DMS114 treated with DMSO at 0.1 percent for 48 hours (cell line): ENCODE measurements at regions not wholly inside any gene's neighbourhood (a gene's known extent, or its start where the extent isn't known, plus 50 kb on each side); places are given as distances from the start of the nearest gene placed in this dataset.
"Not testable (repeated sequence)": the region's sequence is repeated elsewhere in the genome, so short reads cannot be mapped to it uniquely, and the experiment has no call there.

Experiments
- DNase-seq: peaks from one replicate; lab custom pipeline; 2025; ENCODE audit not compliant: unreplicated experiment; lab: John Stamatoyannopoulos, UW

DNA sequence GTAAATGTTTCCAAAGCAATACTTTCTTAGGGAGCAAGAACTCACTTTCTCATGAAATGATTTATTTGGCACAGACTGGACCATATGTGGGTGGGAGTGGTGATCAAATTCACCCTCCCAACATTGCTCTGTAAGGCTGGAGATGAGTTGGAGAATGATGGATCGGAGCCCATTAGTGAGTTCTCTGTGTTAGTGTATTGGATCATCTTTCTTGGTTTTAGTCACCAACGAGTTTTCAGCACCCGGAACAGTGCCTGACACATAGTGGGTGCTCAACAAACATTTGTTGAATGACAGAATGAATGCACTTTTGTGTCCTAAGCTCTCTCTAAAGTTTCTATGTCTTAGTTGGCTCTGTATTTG lies 104.5 kb upstream of the FAM20A start:
- no peak for DNase-seq

DNA sequence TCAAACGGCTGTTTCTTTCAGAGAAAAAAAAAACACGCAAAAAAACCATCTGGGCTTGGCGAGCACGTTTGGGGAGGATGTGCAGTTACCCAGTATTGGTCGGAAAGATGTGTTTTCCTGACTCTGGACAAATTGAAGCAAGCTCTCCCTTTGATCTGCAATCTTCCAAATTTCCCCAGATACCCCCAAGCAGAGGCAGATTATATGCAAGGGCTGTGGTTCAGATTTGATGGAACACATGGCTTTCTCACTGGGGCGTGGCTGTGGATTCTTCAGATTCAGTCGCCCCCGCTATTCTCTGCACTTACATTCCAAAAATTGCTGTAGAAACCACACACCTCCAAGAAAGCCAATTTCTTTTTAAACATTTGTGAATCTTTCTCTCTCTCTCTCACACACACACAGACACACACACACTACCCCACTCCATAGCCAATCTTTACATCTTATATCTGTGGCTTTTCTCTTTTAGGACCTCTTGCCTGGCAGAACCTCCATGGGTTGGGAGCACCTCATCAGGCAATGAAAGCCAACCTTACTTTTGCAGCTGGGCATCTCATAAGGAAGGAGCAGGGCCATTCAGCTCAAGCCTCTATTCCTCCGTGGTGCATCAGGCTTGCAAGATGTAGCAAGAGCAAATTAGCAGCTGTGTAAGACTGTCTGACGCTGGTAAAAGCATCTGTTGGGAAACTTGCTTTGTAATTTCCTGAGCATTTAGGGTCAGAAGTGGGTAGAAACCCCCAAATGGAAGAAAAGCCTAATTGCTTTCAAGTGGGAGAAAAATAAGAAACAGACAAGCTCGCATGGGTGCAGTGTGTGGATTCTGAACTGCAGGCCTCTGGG lies 103.9 kb upstream of the FAM20A start:
- DNase-seq: no peak

GRCh38 chr17:68701046-68701445 lies 99.9 kb upstream of the FAM20A start:
- DNase-seq: no peak

GRCh38 chr17:68700421-68700820 lies 99.3 kb upstream of the FAM20A start:
- no peak for DNase-seq

DNA sequence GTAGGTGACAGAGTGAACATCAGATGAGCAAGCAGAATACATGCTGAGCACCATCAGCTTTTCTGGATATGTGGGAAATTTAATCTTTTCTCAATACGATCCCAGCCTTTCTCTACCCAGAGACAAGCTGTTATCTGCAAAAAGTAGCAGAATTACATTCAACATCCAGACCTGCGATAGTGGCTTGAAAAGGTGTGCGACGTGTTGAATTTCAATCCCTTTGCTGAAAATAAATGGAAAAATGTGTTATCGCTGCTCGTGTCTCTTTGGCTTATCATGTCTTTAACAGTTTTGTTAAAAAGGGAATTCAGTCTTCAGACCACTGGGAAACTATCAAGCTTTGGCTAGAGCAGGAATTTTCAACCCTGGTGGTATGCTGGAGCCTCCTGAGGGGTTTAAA lies 98.8 kb upstream of the FAM20A start:
- no peak for DNase-seq

DNA sequence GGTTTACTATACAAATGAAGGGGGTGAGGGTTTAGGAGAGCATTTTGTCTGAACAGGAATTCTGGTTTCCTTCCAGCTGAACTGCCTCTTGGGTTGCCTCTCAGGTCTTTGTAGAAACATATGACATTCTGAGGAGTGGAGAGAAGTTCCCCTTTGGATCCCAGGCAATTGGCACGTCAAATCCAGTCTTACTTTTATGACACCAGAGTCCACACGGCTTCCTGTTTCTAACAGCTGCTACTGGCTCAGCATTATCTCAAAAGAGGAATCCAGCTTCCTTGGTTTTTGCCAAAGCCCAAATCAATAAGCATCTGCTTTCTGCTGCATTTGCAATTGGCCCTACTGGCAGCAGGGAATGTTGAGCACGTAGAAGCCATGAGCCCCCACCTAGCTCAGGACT lies 97.6 kb upstream of the FAM20A start:
- no peak for DNase-seq

DNA sequence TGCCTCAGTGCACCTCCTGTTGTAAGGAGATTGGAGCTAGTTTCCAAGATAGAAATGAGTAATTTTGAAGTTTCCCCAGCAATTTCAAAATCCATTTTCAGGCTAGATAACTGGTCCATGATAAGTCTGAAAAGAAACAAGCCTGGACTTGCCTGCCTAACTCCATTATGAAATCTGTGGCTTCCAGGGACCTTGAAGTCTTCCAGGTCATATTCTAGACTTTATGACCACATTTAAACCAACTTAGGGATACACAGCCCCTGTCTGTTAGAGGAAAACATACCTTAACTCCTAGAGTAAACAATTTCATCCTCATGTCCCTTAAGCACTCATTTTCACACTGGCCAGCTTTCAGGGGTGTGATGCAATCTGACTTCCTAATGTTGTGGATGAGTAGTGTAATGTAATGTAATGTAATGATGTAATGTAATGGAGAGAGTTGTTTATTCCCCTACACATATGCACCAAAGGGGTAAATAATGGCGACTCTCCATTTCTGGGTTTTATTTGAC lies 96.7 kb upstream of the FAM20A start:
- DNase-seq: no peak

DNA sequence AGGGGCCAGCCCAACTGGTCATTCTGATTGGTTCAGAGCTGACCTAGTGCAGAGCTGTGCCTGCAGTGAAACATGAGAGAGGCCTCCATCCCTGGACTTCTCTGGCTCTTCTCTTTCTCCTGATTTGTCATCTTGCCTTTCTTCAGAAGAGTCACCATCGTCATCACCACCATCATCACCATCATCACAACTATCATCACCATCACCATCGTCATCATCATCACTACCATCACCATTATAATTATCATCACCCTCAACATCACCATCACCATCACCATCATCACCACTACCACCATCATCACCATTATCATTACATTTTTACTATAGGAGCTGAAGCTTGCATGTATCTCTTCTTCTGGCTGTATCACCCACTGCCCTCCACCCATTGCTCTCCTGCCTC lies 94.5 kb upstream of the FAM20A start:
- DNase-seq: no peak

DNA sequence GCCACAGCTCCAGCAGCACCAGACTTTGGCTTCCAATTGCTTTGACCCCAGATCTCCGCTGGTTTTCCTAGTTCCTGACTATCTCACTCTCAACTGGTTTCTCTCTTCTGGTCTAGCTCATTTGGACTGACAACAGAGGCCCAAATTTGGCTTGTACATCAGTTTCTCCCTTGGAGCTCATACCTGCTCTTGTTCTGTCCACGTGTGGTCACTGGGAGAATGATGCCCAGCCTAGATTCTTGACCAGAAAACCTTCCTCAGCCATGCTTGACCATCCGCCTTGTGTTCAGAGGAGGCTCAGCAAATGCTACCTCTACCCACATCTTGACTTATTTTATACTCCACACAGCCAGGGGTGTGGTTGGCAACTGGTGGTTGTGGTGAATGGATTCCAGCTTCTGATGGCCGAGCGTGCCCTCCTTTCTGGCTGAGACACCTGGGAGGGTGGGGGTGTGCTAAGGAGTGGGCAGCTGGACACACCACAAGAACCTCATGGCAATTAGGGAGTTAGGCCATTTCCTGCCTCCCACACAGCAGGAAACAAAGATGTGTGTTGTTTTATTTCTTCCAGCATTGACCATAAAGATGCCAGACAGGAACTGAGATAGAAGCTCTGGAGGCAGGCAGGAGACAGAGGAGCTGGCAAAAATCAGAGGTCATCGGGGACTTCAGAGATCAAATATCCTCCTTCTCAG lies 93.8 kb upstream of the FAM20A start:
- no peak for DNase-seq

GRCh38 chr17:68693896-68694295 lies 92.7 kb upstream of the FAM20A start:
- no peak for DNase-seq

GRCh38 chr17:68693466-68693865 lies 92.3 kb upstream of the FAM20A start:
- no peak for DNase-seq

GRCh38 chr17:68686108-68686988 lies 85.2 kb upstream of the FAM20A start:
- no peak for DNase-seq

DNA sequence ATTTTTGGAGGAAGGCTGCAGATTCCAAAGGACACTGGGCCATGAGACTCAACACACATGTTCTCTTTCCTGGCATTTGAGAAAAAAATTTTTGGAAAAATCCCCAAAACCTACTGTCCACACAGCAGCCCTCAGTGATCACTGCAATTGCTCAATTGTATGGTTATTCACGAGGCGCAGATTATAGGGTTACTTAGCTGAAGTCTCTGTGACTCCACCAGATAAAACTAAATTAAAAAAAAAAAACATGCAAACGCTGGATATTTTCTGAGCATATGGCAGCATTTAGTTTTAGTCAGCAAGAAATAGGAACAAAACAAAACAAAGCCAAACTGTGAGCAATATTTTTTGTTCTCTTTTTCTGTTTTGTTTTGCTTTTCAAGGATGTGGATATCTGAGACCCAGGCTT lies 83.8 kb upstream of the FAM20A start:
- DNase-seq: no peak

- DNase-seq: no peak
Measured at GRCh38 chr17:68682903-68683302, 81.7 kb upstream of the FAM20A start.

- no peak for DNase-seq
Measured at GRCh38 chr17:68679882-68680281, 78.7 kb upstream of the FAM20A start.

DNA sequence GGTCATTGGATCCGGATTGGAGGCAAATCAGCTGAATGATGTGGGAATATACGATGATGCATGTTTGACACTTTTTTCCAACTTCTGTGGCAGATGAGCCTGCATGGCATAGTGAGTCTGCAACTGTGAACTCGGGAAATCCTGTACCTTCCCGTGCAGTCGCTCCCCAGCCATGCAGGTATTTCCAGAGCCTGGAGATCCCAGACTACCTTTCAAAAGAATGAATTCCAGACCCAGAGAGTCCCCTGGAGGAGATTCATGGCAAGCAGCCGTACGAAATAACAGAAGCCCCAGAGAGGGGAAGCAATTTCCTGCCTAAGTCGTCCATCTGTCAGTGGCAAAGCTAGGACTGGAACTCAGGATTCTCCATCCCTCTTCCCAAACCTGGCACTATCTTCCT lies 75.7 kb upstream of the FAM20A start:
- no peak for DNase-seq

DNA sequence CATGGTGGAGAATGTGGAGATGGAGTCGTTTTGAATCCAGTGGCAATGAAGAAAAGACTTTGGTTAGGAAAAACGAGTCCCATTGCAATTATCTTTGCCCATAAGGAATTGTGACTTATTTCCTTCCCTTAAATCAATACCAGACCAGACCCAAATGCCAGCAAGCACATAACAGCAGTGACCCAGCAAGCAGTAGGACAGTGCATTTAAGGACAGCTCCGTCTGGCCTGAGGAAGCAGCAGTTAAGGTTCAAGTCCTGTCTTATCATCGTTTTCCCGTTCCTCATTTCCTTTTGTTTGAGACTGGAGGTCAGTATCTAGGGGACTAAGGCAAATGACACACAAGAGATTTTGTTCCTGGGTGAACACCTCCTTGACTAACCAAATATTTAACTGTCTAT lies 74.6 kb upstream of the FAM20A start:
- no peak for DNase-seq

GRCh38 chr17:68674029-68674925 lies 73.1 kb upstream of the FAM20A start:
- DNase-seq: no peak

- DNase-seq: no peak
Measured at GRCh38 chr17:68670967-68671693, 70.0 kb upstream of the FAM20A start.

DNA sequence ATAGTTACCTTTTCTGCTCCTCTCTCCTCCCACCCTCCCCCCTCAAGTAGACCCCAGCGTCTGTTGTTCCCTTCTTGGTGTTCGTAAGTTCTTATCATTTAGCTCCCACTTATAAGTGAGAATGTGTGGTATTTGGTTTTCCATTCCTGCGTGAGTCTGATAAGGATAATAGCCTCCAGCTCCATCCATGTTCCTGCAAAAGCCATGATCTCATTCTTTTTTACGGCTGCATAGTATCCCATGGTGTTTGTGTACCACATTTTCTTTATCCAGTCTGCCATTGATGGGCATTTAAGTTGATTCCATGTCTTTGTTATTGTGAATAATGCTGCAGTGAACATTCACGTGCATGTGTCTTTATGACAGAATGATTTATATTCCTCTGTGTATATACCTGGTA lies 65.3 kb upstream of the FAM20A start:
- not testable (repeated sequence) for DNase-seq
